Effector CD4-positive, alpha-beta T cell (primary cell): ENCODE measurements at regions not wholly inside any gene's neighbourhood (a gene's known extent, or its start where the extent isn't known, plus 50 kb on each side); places are given as distances from the start of the nearest gene placed in this dataset.

Source experiments
- DNase-seq: peaks from one replicate; pipeline ENCODE4 v3.0.0-alpha.2; 2020

GRCh38 chr5:82684659-82685058 is 392.5 kb downstream of the TMEM167A start:
- DNase-seq, result no peak

- no peak for DNase-seq
These were observed 393.0 kb downstream of the TMEM167A start for GRCh38 chr5:82684165-82684564.

GRCh38 chr5:82679660-82680059 is 397.5 kb downstream of the TMEM167A start:
- no peak for DNase-seq

- no peak for DNase-seq
These were observed 398.5 kb upstream of the RPS23 start for GRCh38 chr5:82676661-82677060.

DNA sequence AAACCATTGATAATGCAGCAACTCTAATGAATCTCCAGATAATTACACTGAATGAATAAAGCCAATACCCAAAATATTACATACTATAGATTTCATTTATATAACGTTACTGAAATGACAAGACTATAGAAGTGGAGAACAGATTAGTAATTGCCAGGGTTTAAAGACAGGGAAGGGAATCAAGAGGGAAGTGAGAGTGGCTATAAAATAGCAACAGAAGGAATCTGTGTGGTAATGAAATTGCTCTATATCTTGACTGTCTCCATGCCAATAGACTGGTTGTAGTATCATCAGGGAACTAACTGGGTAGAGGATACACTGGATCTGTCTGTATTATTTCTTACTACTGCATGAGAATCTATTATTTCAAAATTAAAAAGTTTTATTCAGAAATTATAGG is 396.5 kb upstream of the RPS23 start:
- DNase-seq, result no peak

DNA sequence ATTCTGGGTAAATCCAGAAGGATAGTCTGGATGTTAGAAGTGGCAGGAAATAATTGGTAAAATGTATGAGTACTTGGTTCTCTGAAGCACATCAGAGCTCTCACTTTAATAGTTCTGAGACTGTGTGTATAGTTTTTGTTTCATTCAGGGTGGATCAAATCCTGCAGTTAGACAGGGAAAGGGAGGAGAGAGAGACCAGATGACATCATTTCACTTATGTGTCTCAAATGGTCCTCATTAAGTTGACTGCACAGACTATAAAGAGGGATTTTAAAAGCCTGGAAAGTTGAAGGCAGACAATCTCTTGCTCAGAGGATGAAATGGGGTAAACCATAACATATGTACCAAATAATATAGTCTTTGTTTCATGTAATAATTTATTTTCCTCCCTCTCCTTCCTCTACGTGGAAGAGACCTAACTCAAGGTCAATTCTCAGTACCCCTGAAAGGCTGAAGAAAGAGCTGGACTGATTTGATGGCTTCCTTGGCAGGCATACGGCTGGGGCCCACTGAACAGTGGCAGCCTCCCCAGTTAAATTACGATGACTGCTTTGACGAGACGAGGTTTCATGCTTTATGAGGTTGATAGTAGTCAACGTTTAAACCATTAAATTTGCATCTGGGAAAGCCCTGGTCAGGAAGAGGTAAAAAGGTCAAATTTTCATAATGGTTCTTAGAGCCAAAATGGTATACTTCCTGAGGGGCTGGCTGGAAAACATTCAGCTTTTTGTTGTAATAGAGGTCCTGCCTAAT is 395.1 kb upstream of the RPS23 start:
- no peak for DNase-seq

GRCh38 chr5:82670692-82671091 is 392.5 kb upstream of the RPS23 start:
- DNase-seq, result no peak

GRCh38 chr5:82669720-82670119 is 391.6 kb upstream of the RPS23 start:
- DNase-seq, result no peak

DNA sequence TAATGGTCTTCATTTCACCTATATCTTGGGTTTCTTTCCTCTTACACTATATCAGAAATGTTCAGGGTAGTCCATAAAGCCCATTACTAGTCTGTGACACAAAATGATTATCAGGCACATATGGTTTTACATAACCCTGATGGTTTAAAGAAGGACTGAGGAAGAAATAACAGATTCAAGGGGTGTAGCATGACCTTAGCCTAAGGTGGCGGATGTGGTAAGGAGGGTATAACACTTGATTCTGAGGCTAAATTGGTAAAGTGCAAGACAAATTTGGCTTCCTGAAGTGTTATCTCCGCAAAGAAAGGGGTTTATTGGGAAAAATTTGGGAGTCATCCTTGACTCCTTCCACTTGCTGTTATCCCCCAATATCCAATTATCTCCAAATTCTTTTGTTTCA is 388.2 kb upstream of the RPS23 start:
- no peak for DNase-seq

DNA sequence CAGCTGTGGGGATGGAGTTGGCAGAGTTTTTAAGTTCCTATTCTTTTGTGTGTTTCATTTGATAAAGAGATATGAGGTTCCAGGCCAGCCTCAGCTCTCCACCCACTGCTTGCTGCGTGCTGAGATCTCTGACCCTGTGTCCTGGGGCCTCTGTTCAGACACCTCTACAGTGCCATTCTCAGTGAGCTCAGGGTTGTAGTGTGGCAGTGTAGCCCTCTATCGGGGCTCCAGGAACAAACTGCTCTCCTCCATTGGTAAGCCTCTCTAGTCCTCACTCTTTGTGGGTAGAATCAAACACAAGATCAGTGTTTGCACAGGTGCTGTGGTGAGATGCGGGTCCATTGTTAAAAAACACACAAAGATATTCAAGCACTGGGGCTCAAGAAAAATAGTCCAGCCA is 386.6 kb upstream of the RPS23 start:
- DNase-seq, result no peak

DNA sequence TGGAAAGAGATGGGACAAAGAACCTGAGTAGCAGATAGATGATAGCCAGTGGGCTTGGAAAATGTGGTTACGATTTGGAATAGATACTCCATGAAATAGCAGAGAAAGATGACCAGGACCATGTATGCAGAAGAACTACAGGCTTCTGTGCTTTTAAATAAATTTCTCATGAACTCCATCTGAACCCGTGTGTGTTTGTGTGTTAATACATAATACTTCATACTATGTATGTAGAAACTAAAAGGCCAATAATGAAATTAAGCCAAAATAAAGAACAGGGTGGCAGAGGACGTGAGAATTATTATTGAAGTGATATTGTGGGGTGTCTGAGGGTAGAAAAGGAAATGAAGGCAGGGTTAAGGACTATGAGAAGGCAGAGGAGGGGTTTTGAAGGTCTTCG is 385.1 kb upstream of the RPS23 start:
- DNase-seq, result no peak

- DNase-seq, result no peak
These were observed 384.2 kb upstream of the RPS23 start for GRCh38 chr5:82662340-82662739.

DNA sequence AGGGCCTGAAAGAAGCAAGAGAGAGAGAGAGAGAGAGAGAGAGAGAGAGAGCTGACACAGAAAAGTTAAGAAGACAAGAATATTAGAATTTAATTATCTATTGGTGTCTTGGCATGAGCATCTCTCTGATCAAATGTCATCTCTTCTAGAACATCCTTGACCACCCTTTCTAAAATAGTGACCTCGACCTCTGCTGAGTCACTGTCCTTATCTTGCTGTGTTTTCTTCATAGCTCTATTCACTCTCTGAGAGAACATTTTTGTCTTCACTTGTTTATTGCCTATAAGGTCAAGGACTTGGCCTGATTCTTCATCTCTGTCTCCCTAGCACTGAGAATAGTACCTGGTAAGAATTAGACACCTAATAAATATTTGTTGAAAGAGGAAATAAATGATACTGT is 383.8 kb upstream of the RPS23 start:
- DNase-seq, result no peak

DNA sequence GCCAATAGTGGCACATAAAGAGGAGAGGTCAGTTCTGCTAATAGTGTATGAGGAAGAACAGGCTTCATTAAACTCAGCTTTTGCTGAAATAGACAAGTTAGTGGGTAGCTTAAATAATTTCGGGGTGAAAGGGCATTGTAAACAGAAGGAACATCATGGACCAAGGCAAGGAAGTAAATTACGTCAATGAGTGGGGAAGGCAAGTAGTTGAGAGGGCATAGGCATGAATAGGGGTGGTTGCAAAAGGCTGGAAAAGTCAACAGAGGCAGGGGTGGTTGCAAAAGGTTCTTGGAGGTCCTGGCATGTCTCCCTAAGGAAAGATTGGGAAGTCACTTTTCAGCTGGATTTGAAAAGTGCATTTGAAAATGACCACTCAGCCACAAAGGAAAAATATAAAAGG is 383.3 kb upstream of the RPS23 start:
- no peak for DNase-seq

- no peak for DNase-seq
These were observed 381.0 kb upstream of the RPS23 start for GRCh38 chr5:82659115-82659514.

DNA sequence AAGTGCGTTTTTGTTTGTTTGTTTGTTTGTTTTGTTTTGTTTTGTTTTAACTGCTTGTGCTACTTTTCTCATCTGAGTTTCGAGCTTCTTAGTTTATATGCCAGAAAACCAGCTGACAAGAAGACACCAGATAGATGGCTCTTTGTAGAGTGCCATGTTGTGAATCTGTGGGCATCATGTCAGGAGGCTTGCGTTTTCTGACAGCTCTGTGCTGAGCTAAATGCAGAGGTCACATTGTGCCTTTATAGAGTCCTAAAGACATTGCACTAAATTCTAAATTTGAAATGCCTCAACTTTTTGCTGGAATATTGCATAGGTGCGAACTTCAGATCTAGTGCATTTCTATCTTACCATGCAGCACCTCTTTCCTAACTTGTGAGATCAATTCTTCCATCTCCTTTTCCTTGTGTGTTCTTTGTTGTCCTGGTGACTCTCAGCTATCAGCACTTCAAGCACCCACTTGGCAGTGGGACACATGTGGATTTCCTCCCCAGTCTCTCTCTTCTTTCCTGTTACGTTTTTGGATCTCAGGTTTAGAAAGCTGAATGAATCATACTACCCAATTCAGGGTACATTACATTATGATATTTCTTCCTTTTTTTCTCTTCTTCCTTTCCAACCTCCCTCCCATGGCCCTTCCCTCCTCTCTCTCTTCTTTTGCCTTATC is 379.0 kb upstream of the RPS23 start:
- no peak for DNase-seq

DNA sequence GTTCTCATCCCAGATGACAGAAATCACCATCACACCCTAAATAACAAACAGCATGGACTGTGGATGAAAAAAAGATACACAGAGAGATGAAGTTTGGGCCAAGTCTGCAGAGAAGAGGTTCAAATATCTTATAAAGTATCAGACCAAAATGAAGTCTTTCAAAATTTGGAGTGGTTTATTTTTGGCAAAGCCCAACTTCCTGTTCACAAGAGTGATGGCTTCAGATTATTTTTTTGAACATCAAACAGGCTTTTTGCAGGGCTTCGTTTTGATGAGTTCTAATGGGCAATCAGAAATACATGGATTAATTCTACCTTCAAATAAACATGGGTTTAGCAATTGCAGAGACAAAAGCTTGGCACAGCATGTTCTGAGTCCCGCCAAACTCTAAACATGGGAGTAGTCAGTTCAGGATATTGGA is 378.2 kb upstream of the RPS23 start:
- DNase-seq, result no peak

DNA sequence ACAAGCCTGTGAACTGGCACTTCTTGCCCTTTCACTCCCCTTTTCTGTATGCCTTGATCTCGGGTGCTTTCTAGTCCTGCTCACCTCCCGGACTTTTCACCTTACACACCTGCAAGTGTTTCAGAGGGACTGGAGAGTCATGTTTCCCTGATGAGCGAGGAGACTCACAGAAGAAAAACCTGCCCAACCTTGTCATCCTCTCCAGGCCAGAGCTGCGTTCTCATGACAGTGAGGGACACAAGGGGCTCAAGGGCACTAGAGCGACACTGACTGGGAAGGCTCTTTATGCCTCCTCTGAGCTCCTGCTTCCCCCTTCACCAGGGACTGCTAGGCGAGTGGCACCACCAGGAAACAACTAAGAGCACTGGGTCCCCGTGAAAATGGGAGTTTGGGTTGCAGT is 376.9 kb upstream of the RPS23 start:
- DNase-seq, result no peak

DNA sequence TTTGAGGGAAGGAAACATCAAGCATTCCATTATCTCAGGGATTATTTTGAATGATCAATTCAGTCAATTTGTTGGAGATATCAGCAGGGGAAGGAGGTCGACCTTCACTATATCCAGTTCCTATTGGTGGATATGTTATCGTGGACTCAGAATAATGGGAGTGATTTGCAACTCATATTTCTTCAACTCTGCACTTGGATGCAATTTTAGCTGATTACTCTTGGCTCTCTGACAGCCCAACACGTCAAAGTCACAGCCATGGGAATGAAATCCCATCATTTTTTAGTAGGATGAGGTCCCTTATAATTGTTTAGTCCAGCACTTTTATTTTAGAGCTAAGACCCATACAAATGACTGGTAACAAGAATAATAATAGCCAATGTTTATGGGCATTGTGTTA is 371.8 kb upstream of the RPS23 start:
- DNase-seq, result no peak

DNA sequence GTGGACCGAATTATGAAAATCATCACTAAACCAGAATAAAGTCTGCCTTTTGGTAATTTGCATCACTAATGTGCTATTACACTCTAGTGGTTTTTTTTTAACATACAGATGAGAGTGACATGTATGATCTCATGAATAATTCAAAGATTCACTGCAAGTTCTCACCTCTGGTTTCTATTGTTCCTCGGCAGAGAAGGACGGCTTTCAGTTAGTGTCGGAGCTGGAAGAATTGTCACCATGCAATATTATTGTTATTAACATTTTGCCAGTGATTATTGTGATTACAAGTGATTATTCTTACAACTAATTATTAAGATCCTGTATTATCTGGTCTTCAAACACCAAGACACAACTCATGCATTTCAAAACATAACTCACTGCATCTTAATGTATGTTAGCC is 366.6 kb upstream of the RPS23 start:
- no peak for DNase-seq

- no peak for DNase-seq
These were observed 366.1 kb upstream of the RPS23 start for GRCh38 chr5:82644229-82644628.

GRCh38 chr5:82642313-82642712 is 364.2 kb upstream of the RPS23 start:
- no peak for DNase-seq

DNA sequence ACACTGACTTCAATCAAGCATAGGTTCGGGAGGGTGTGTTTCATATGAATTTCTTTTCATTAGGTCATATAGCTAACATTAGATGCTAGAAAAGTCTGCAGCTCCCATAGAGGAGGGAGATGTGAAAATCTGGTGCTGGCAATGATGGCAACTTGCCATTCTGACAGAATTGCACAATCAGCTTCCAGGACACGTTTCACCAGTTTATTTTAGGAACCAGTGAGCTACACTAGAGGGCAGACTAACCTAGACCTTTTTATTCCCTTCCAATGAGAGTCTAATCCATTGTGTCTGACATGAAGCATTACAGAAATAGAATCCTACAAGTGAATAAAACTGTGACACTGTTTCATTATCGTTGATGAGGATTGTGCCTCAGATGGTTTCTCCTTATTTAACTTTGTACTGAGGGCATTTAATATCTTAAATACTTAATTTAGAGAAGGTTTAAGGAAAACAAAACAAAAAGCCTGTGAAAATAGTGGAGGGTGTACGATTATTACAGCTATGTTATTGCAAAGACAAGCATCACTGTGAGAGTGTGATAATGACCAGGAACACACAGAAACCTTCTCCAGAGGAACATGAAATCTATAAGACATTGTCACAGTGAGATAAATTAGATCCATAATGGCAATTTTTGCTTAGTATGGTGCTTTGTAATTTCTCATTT is 363.3 kb upstream of the RPS23 start:
- DNase-seq, result no peak

DNA sequence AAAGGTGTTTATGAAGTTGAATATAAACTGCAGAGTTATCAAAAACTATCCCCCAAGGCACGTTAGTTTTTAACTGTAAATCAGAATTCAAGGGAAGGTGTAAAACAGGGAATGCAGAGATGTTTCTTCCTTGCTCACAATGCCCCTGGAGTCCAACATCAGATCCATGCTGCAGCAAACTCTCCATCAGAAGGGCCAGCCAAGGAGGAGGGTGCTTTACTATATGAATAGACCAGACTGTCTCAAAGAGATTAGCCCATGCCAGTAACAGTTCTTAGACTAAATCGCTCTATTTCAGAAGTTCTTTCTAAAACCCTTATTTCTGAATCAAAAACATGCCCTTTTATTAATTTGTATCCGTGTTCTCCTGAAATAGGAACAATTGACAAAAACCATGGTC is 362.8 kb upstream of the RPS23 start:
- DNase-seq, result no peak
